Astrocyte (in vitro differentiated cells and primary cell): ENCODE measurements at regions not wholly inside any gene's neighbourhood (a gene's known extent, or its start where the extent isn't known, plus 50 kb on each side); places are given as distances from the start of the nearest gene placed in this dataset.

Experiments
- EZH2 ChIP-seq: IDR thresholded peaks from 2 replicates; pipeline ENCODE4 v1.6.1; 2012; ENCODE audit warnings: mild to moderate bottlenecking, low read length, inconsistent platforms; ENCODE audit not compliant: insufficient read depth
- TF ChIP-seq, protein P1 (sequence below): IDR thresholded peaks from 2 replicates; pipeline ENCODE4 v1.5.1; 2011; ENCODE audit warnings: low read depth, mild to moderate bottlenecking, inconsistent platforms, low read length, moderate library complexity; ENCODE audit not compliant: insufficient read depth

DNA sequence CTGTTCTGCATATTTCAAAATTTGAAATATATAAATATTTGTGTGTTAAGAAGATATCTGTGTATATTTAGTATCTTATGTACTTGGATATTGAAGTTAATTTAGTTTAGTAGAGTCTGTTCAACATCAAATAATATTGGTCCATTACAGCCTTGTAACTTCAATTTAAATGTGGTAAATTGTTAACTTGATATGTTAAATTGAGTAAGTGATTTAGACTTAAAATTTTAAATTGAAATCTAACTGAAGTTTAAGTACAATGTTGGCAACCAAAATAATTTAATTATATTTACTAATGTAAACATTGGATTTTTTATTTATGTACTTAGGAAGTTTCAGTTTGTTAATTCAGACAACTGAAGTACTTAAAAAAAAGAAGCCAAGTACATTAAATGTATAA, 343.9 kb upstream of the DNAJC19 start:
- TF ChIP-seq, protein P1, sequence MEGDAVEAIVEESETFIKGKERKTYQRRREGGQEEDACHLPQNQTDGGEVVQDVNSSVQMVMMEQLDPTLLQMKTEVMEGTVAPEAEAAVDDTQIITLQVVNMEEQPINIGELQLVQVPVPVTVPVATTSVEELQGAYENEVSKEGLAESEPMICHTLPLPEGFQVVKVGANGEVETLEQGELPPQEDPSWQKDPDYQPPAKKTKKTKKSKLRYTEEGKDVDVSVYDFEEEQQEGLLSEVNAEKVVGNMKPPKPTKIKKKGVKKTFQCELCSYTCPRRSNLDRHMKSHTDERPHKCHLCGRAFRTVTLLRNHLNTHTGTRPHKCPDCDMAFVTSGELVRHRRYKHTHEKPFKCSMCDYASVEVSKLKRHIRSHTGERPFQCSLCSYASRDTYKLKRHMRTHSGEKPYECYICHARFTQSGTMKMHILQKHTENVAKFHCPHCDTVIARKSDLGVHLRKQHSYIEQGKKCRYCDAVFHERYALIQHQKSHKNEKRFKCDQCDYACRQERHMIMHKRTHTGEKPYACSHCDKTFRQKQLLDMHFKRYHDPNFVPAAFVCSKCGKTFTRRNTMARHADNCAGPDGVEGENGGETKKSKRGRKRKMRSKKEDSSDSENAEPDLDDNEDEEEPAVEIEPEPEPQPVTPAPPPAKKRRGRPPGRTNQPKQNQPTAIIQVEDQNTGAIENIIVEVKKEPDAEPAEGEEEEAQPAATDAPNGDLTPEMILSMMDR, result no peak
- TF ChIP-seq EZH2, result no peak
